Fibroblast of the aortic adventitia (primary cell): ENCODE measurements at regions not wholly inside any gene's neighbourhood (a gene's known extent, or its start where the extent isn't known, plus 50 kb on each side); places are given as distances from the start of the nearest gene placed in this dataset.

ENCODE experiments used
- DNase-seq: peaks from one replicate; pipeline ENCODE4 v3.0.0-alpha.2; 2010; ENCODE audit warnings: low read depth
- H3K4me3 ChIP-seq: 2 replicates; pipeline ENCODE4 v1.5.1; 2011; ENCODE audit warnings: low read depth, mild to moderate bottlenecking, control low read depth, low read length, moderate library complexity
- TF ChIP-seq, protein P1 (sequence below): IDR thresholded peaks from 2 replicates; pipeline ENCODE4 v1.5.1; 2011; ENCODE audit warnings: mild to moderate bottlenecking, low read length, control low read depth, inconsistent platforms; ENCODE audit not compliant: insufficient read depth

DNA sequence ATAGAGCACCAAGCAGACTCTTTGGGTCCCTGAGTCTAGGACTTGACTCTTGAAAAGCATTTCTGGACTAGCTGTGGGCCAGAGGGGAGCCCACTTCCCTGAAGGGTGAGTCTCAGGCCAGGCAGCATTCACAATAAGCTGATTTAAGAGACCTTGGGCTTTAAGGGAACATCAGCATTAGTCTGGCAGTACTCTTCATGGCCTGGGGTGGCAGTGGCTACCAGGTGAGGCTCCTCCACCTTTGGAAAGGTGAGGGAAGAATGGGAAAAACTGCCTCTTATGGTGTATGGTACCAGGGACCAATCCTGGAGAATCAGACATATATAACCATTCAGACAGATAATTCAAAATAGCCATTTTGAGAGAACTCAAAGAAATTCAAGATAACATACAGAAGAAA is 599.9 kb upstream of the POU3F3 start:
- no peak overlapping the region for H3K4me3 ChIP-seq
- TF ChIP-seq, protein P1, sequence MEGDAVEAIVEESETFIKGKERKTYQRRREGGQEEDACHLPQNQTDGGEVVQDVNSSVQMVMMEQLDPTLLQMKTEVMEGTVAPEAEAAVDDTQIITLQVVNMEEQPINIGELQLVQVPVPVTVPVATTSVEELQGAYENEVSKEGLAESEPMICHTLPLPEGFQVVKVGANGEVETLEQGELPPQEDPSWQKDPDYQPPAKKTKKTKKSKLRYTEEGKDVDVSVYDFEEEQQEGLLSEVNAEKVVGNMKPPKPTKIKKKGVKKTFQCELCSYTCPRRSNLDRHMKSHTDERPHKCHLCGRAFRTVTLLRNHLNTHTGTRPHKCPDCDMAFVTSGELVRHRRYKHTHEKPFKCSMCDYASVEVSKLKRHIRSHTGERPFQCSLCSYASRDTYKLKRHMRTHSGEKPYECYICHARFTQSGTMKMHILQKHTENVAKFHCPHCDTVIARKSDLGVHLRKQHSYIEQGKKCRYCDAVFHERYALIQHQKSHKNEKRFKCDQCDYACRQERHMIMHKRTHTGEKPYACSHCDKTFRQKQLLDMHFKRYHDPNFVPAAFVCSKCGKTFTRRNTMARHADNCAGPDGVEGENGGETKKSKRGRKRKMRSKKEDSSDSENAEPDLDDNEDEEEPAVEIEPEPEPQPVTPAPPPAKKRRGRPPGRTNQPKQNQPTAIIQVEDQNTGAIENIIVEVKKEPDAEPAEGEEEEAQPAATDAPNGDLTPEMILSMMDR: no peak
- DNase-seq: no peak

DNA sequence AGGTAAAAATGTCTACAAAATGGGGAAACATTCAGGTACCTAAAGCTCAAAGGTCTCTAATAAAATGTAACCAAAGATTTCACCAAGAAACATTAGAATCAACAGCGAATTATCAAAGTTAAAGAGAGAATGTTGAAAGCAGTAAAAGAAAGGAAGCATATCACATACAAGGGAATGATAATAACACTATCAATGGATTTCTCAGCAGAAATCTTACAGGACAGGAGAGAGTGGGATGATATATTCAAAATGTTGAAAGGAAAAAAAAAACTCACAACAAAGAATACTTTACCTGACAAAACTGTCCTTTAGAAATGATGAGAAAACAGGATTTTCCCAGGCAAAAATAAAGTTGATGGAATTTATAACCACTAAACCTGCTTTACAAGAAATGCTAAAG is 591.2 kb upstream of the POU3F3 start:
- TF ChIP-seq, protein P1: no peak
- H3K4me3 ChIP-seq: no peak overlapping the region
- DNase-seq: no peak

DNA sequence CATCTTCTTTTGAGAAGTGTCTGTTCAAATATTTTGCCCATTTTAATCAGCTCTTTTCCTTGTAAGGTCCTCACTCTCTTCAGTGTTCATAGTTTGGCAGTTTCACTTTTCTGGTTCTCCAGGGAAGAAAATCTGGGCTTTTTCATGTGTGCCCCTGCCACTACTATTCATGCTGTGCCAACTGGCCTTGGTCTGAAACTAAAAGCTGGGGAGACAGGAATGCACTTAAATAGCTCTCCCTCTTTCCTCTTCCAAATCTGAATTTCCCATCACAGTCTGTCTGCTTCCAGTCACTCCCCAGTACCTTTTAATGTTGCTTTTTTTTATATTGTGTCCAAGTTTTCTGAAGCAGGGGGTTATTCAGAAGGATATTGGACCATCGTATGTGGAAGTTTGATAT is 574.3 kb upstream of the POU3F3 start:
- no peak for DNase-seq
- H3K4me3 ChIP-seq: no peak overlapping the region
- TF ChIP-seq, protein P1: no peak

DNA sequence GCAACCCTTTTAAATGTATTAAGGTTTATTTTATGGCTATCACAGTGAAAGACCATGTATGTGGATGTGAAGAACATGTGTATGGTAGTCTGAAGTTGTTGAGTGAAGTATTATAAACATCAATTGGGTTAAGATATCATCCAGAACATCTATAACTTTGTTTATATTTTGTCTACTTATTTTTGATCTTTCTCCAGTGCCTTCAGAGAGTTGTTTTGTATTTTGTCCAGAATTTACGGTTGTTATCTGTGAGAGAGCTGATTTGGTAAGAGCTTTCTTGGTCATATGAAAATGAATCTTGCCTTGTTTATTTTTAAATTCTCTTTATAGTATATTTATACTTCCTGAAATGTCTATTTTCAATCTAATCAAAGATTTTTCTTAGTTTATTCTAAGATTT is 573.7 kb upstream of the POU3F3 start:
- H3K4me3 ChIP-seq: no peak overlapping the region
- DNase-seq: no peak
- TF ChIP-seq, protein P1: no peak

DNA sequence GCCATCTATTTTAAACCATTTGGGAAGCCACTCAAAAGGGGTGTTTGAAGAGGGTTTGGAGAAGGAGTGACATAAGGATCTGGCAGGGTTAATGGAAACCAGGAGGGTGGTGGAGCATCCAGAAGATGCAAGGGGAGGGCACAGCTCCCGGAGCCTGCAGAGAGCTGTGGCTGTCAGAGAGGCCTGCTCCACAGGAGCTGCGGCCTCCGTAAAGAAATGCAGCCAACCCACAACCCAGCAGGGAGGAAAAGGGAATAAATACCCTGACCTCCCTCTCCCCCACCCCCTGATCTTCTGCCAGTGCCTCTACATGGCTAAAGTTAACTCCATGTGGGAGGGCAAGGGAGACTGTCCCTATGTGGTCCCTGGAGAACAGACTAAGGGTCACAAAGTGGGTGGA is 567.1 kb upstream of the POU3F3 start:
- no peak overlapping the region for H3K4me3 ChIP-seq
- TF ChIP-seq, protein P1: no peak
- DNase-seq: no peak

DNA sequence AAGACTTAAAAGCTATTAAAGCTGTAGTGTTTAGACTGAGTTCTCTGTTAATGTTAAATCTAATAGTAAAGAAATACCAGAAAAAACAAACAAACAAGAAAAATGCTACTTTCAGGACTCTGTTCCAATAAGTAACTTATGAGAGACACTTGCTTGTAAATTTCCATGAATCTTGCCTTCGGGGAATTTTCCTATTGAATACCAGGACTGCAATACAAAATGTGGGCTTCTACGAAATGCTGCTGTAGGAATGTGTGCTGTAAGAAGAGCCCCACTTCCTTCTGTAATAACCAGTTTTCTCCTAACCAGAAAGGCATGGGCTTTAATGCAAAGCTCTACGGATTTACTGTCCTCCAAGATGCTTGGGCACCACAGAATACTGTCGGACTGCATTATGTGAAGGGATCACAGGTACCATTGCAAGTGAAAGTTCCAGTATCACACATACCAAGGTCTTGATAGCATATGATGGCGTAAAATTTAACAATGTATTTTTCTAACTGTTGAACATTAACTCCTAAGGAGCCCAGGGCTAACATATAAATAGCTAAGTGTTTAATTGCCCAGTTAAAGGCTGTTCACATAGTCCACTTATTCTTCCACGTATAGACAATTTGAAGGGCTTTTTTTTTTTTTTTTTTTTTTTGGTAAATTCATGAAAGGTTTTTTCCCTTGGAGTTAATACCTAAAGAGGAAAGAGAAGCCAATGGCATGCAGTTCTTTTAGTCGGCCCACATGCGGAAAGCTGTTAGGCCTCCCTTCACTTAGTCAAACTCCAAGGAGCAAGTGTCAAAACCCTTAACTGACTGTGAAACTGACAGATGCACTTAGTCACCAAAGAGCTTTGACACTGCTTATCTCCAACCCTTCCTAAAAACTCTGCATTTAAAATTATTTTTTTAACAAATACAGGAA is 564.0 kb upstream of the POU3F3 start:
- TF ChIP-seq, protein P1: no peak
- H3K4me3 ChIP-seq: no peak overlapping the region
- DNase-seq: no peak

DNA sequence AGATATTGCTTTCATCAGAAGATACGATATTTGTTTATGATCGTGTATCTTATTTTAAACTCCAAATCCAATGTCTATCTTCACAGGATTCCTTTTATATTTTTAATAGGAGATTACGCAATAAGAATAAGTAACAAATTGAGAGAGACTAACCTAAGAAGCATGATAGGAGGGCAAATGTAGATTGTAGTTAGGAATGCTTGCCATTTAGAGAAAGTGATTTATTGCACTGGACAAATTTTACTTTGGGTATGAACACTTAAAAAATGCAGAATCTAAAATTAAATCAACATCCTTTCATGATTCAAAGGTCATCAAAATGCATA is 563.4 kb upstream of the POU3F3 start:
- no peak for DNase-seq
- TF ChIP-seq, protein P1: no peak
- H3K4me3 ChIP-seq: no peak overlapping the region
